HG02610 (cell line): ENCODE measurements at regions not wholly inside any gene's neighbourhood (a gene's known extent, or its start where the extent isn't known, plus 50 kb on each side); places are given as distances from the start of the nearest gene placed in this dataset.
"Not testable (repeated sequence)": the region's sequence is repeated elsewhere in the genome, so short reads cannot be mapped to it uniquely, and the experiment has no call there.

Experiments used
- ATAC-seq: cut with Tn5 transposase; IDR thresholded peaks from one replicate; pipeline ENCODE4 v1.9.1; 2021; ENCODE audit warnings: mild to moderate bottlenecking, moderate library complexity; ENCODE audit not compliant: unreplicated experiment

- no peak for ATAC-seq
Observed at GRCh38 chr15:87681104-87681503, 575.4 kb downstream of the NTRK3 start.

GRCh38 chr15:87680208-87680607 lies 576.3 kb downstream of the NTRK3 start:
- no peak for ATAC-seq

GRCh38 chr15:87675271-87675670 lies 581.3 kb downstream of the NTRK3 start:
- ATAC-seq = no peak

- ATAC-seq = no peak
Observed at GRCh38 chr15:87672309-87673288, 583.9 kb downstream of the NTRK3 start.

GRCh38 chr15:87671289-87671688 lies 585.2 kb downstream of the NTRK3 start:
- no peak for ATAC-seq

GRCh38 chr15:87669846-87670245 lies 586.7 kb downstream of the NTRK3 start:
- no peak for ATAC-seq

GRCh38 chr15:87668768-87669564 lies 587.6 kb downstream of the NTRK3 start:
- not testable (repeated sequence) for ATAC-seq

- no peak for ATAC-seq
Observed at GRCh38 chr15:87667643-87668042, 588.9 kb downstream of the NTRK3 start.

- no peak for ATAC-seq
Observed at GRCh38 chr15:87662575-87662974, 594.0 kb downstream of the NTRK3 start.

GRCh38 chr15:87661454-87662355 lies 594.8 kb downstream of the NTRK3 start:
- no peak for ATAC-seq

- ATAC-seq = no peak
Observed at GRCh38 chr15:87660251-87661129, 596.0 kb downstream of the NTRK3 start.

GRCh38 chr15:87656372-87656771 lies 600.2 kb downstream of the NTRK3 start:
- ATAC-seq = no peak

GRCh38 chr15:87653646-87654045 lies 602.9 kb downstream of the NTRK3 start:
- no peak for ATAC-seq

GRCh38 chr15:87649175-87649574 lies 607.4 kb downstream of the NTRK3 start:
- ATAC-seq = no peak

GRCh38 chr15:87648278-87648677 lies 608.3 kb downstream of the NTRK3 start:
- ATAC-seq = no peak

- ATAC-seq = no peak
Observed at GRCh38 chr15:87645723-87646122, 610.8 kb downstream of the NTRK3 start.

- ATAC-seq = not testable (repeated sequence)
Observed at GRCh38 chr15:87642997-87643396, 613.5 kb downstream of the NTRK3 start.

- ATAC-seq = no peak
Observed at GRCh38 chr15:87639305-87640011, 617.1 kb downstream of the NTRK3 start.

- ATAC-seq = no peak
Observed at GRCh38 chr15:87638554-87639083, 617.9 kb downstream of the NTRK3 start.
